NB4 (cell line): ENCODE measurements at regions not wholly inside any gene's neighbourhood (a gene's known extent, or its start where the extent isn't known, plus 50 kb on each side); places are given as distances from the start of the nearest gene placed in this dataset.

Experiments used
- CTCF ChIP-seq: IDR thresholded peaks from one replicate; pipeline ENCODE4 v1.5.1; 2012; ENCODE audit warnings: low read depth, low read length
- MAX ChIP-seq: IDR thresholded peaks from 2 replicates; pipeline ENCODE4 v1.6.1; 2011; ENCODE audit warnings: low read depth, low read length
- MYC ChIP-seq: IDR thresholded peaks from 2 replicates; pipeline ENCODE4 v1.6.1; 2011; ENCODE audit warnings: low read depth, low read length
- POLR2A ChIP-seq: IDR thresholded peaks from 2 replicates; pipeline ENCODE4 v1.6.1; 2011; ENCODE audit warnings: mild to moderate bottlenecking; ENCODE audit not compliant: insufficient read length; ENCODE audit errors: extremely low read depth

- TF ChIP-seq CTCF (no peak), POLR2A (no peak), MAX (no peak), MYC (no peak)
These were observed 1667.9 kb upstream of the PCDH7 start for GRCh38 chr4:29052266-29052665.
